GM18511 (cell line): ENCODE measurements at regions not wholly inside any gene's neighbourhood (a gene's known extent, or its start where the extent isn't known, plus 50 kb on each side); places are given as distances from the start of the nearest gene placed in this dataset.

Experiments
- ATAC-seq: cut with Tn5 transposase; IDR thresholded peaks from one replicate; pipeline ENCODE4 v1.9.1; 2021; ENCODE audit warnings: mild to moderate bottlenecking, moderate library complexity; ENCODE audit not compliant: unreplicated experiment

GRCh38 chr2:137729305-137729704 lies 235.0 kb upstream of the HNMT start:
- ATAC-seq, result no peak

GRCh38 chr2:137737559-137737958 lies 226.7 kb upstream of the HNMT start:
- ATAC-seq, result no peak

- ATAC-seq, result no peak
Measured at GRCh38 chr2:137741784-137742362, 222.4 kb upstream of the HNMT start.

- no peak for ATAC-seq
Measured at GRCh38 chr2:137747509-137747908, 216.8 kb upstream of the HNMT start.

GRCh38 chr2:137748533-137748932 lies 215.7 kb upstream of the HNMT start:
- no peak for ATAC-seq

GRCh38 chr2:137764646-137765045 lies 199.6 kb upstream of the HNMT start:
- no peak for ATAC-seq

GRCh38 chr2:137769406-137769805 lies 194.9 kb upstream of the HNMT start:
- no peak for ATAC-seq

GRCh38 chr2:137770166-137770565 lies 194.1 kb upstream of the HNMT start:
- ATAC-seq, result no peak

GRCh38 chr2:137771064-137771463 lies 193.2 kb upstream of the HNMT start:
- ATAC-seq, result no peak

GRCh38 chr2:137772451-137772850 lies 191.8 kb upstream of the HNMT start:
- no peak for ATAC-seq

- ATAC-seq, result no peak
Measured at GRCh38 chr2:137775529-137775928, 188.7 kb upstream of the HNMT start.

GRCh38 chr2:137776697-137777096 lies 187.6 kb upstream of the HNMT start:
- no peak for ATAC-seq

- peak; percentile 75 for ATAC-seq
Measured at GRCh38 chr2:137797641-137798040, 166.6 kb upstream of the HNMT start.

GRCh38 chr2:137799600-137799999 lies 164.7 kb upstream of the HNMT start:
- no peak for ATAC-seq

- no peak for ATAC-seq
Measured at GRCh38 chr2:137800386-137800785, 163.9 kb upstream of the HNMT start.

- no peak for ATAC-seq
Measured at GRCh38 chr2:137801228-137801627, 163.0 kb upstream of the HNMT start.

GRCh38 chr2:137802038-137802437 lies 162.2 kb upstream of the HNMT start:
- no peak for ATAC-seq

GRCh38 chr2:137806068-137806805 lies 158.0 kb upstream of the HNMT start:
- ATAC-seq, result no peak

- ATAC-seq, result no peak
Measured at GRCh38 chr2:137809252-137809651, 155.0 kb upstream of the HNMT start.

- ATAC-seq, result no peak
Measured at GRCh38 chr2:137809837-137810236, 154.4 kb upstream of the HNMT start.

GRCh38 chr2:137812517-137812916 lies 151.8 kb upstream of the HNMT start:
- no peak for ATAC-seq

- ATAC-seq, result no peak
Measured at GRCh38 chr2:137813176-137813575, 151.1 kb upstream of the HNMT start.

GRCh38 chr2:137817058-137817457 lies 147.2 kb upstream of the HNMT start:
- ATAC-seq, result no peak
